ENCODE measurements at regions not wholly inside any gene's neighbourhood (a gene's known extent, or its start where the extent isn't known, plus 50 kb on each side); places are given as distances from the start of the nearest gene placed in this dataset.
"Not testable (repeated sequence)": the region's sequence is repeated elsewhere in the genome, so short reads cannot be mapped to it uniquely, and the experiment has no call there.

GRCh38 chr11:121999651-122000050 is 116.4 kb downstream of the BLID start:
- no peaks in the 10 kb centered on the region for H3K4me1 ChIP-seq
- DNase-seq, result no peak
- H3K36me3 ChIP-seq, result no peaks in the 10 kb centered on the region
- H3K4me3 ChIP-seq, result no peak overlapping the region
- no peaks in the 10 kb centered on the region for H3K27me3 ChIP-seq
- no peak overlapping the region for H3K27ac ChIP-seq
- 69 to 80% (median 75%) methylated on average over 2 of the region's 2 CpGs for WGBS, 5 donors
- H3K9me3 ChIP-seq, result no peaks in the 10 kb centered on the region
- intact Hi-C loops (cut with DNase I; ENCODE audit: low total_unique reads), result no loop called here
- no peak for TF ChIP-seq POLR2AphosphoS5 (IDR thresholded peaks at IDR 0.05)
- TF ChIP-seq EP300 (IDR thresholded peaks at IDR 0.05), result no peak
- no peak for TF ChIP-seq POLR2A (IDR thresholded peaks at IDR 0.05)
- no peak for TF ChIP-seq CTCF (IDR thresholded peaks at IDR 0.05)

GRCh38 chr11:121996574-121996973 is 119.4 kb downstream of the BLID start:
- no peak for DNase-seq
- Histone ChIP-seq H3K27ac (no peak overlapping the region), H3K4me3 (no peak overlapping the region), H3K4me1 (no peaks in the 10 kb centered on the region), H3K9me3 (peaks cover 0 to 3% (median 0%) of the 10 kb centered on the region in 4 donors), H3K27me3 (no peaks in the 10 kb centered on the region), H3K36me3 (no peaks in the 10 kb centered on the region)
- TF ChIP-seq EP300 (IDR thresholded peaks at IDR 0.05), result no peak
- no peak for TF ChIP-seq POLR2AphosphoS5 (IDR thresholded peaks at IDR 0.05)
- no peak for TF ChIP-seq CTCF (IDR thresholded peaks at IDR 0.05)
- TF ChIP-seq POLR2A (IDR thresholded peaks at IDR 0.05), result no peak
- WGBS, 5 donors, result 80 to 100% (median 91%) methylated on average over 1 of the region's 1 CpG
- intact Hi-C loops (cut with DNase I; ENCODE audit: low total_unique reads), result no loop called here

- WGBS, 5 donors, result 68 to 80% (median 78%) methylated on average over 3 of the region's 3 CpGs
- no peaks in the 10 kb centered on the region for H3K9me3 ChIP-seq
- intact Hi-C loops (cut with DNase I; ENCODE audit: low total_unique reads), result no loop called here
- H3K27ac ChIP-seq, result no peak overlapping the region
- no peak for TF ChIP-seq EP300 (IDR thresholded peaks at IDR 0.05)
- TF ChIP-seq POLR2AphosphoS5 (IDR thresholded peaks at IDR 0.05), result no peak
- no peak for TF ChIP-seq CTCF (IDR thresholded peaks at IDR 0.05)
- no peak for TF ChIP-seq POLR2A (IDR thresholded peaks at IDR 0.05)
- no peak for DNase-seq
- no peak overlapping the region for H3K4me3 ChIP-seq
- no peaks in the 10 kb centered on the region for H3K4me1 ChIP-seq
- no peaks in the 10 kb centered on the region for H3K36me3 ChIP-seq
- H3K27me3 ChIP-seq, result no peaks in the 10 kb centered on the region
Measured at GRCh38 chr11:121983901-121984300, 132.1 kb downstream of the BLID start.

GRCh38 chr11:121977914-121978313 is 138.1 kb downstream of the BLID start:
- H3K4me1 ChIP-seq; H3K36me3 ChIP-seq; H3K4me3 ChIP-seq; H3K27ac ChIP-seq; H3K27me3 ChIP-seq; intact Hi-C loops (cut with DNase I; ENCODE audit: low total_unique reads); H3K9me3 ChIP-seq; DNase-seq: not testable (repeated sequence)

GRCh38 chr11:121968638-121969037 is 147.4 kb downstream of the BLID start:
- Histone ChIP-seq H3K9me3 (no peaks in the 10 kb centered on the region), H3K27me3 (no peaks in the 10 kb centered on the region), H3K4me1 (peaks cover 0 to 9% (median 0%) of the 10 kb centered on the region in 4 donors), H3K36me3 (no peaks in the 10 kb centered on the region), H3K4me3 (no peak overlapping the region), H3K27ac (no peak overlapping the region)
- intact Hi-C loops (cut with DNase I; ENCODE audit: low total_unique reads), result no loop called here
- no peak for TF ChIP-seq POLR2AphosphoS5 (IDR thresholded peaks at IDR 0.05)
- no peak for TF ChIP-seq CTCF (IDR thresholded peaks at IDR 0.05)
- TF ChIP-seq POLR2A (IDR thresholded peaks at IDR 0.05), result no peak
- no peak for TF ChIP-seq EP300 (IDR thresholded peaks at IDR 0.05)
- no peak for DNase-seq
- WGBS, 5 donors, result 92 to 97% (median 94%) methylated on average over 2 of the region's 2 CpGs
